SK-N-SH (cell line): ENCODE measurements at regions not wholly inside any gene's neighbourhood (a gene's known extent, or its start where the extent isn't known, plus 50 kb on each side); places are given as distances from the start of the nearest gene placed in this dataset.

Experiments
- CTCF ChIA-PET: fragments of 300-600, 350-600 bp; formaldehyde crosslinking; extraction: SDS; loops from one replicate; lab custom pipeline; 2021; lab: Yijun Ruan, JAX
- POLR2A ChIA-PET: fragments of 350-600 bp; sonication (Branson Sonifier 250); formaldehyde crosslinking; extraction: SDS; loops from one replicate; lab custom pipeline; 2020; ENCODE audit warnings: antibody characterized with exemption, inconsistent platforms; lab: Yijun Ruan, JAX
- DNase-seq: peaks from one replicate; pipeline ENCODE4 v3.0.0; 2012
- H2AFZ ChIP-seq: fragments of 200-600 bp; sonication (generic); 2 replicates; pipeline ENCODE4 v1.8.1; 2016; ENCODE audit warnings: antibody characterized with exemption, mild to moderate bottlenecking, low read depth
- H3F3A ChIP-seq: fragments of 200-600 bp; sonication (generic); replicated peaks from 2 replicates; pipeline ENCODE3; 2016; ENCODE audit warnings: antibody characterized with exemption, mild to moderate bottlenecking; ENCODE audit not compliant: insufficient read depth
- H3K27ac ChIP-seq, 2 experiments: fragments of 200-500 bp in 1 of 2; fragments of 200-600 bp in 1 of 2; sonication (Bioruptor generic) in 1 of 2; sonication (generic), shearing (Covaris generic) in 1 of 2; 2 replicates each; pipeline versions ENCODE4 v1.5.1 to v1.6.1; 2014 to 2016; ENCODE audit warnings: low read depth in 2 of 2, inconsistent platforms in 1 of 2, low read length in 1 of 2, mild to moderate bottlenecking in 1 of 2, mixed read lengths in 1 of 2
- H3K27me3 ChIP-seq: fragments of 200-600 bp; sonication (generic), shearing (Covaris generic); 2 replicates; pipeline ENCODE4 v1.6.1; 2016; ENCODE audit warnings: mixed run types; ENCODE audit not compliant: insufficient read depth
- H3K36me3 ChIP-seq, 2 experiments: fragments of 200-500 bp in 1 of 2; fragments of 200-600 bp in 1 of 2; sonication (Bioruptor generic) in 1 of 2; sonication (generic) in 1 of 2; replicated peaks in 1 of 2; 2 replicates each; pipeline versions ENCODE3 to v1.5.1; 2014 to 2016; ENCODE audit warnings: low read length in 1 of 2, mild to moderate bottlenecking in 1 of 2; ENCODE audit not compliant: insufficient read depth in 2 of 2, control insufficient read depth in 1 of 2
- H3K4me1 ChIP-seq, 2 experiments: fragments of 200-500 bp in 1 of 2; fragments of 200-600 bp in 1 of 2; sonication (Bioruptor generic) in 1 of 2; sonication (generic), shearing (Covaris generic) in 1 of 2; 2 replicates each; pipeline versions ENCODE4 v1.5.1 to v1.6.1; 2014 to 2016; ENCODE audit warnings: low read depth in 1 of 2, low read length in 1 of 2, mixed run types in 1 of 2; ENCODE audit not compliant: insufficient read depth in 2 of 2, control insufficient read depth in 1 of 2
- H3K4me2 ChIP-seq: fragments of 200-600 bp; sonication (generic), shearing (Covaris generic); 2 replicates; pipeline ENCODE4 v1.6.1; 2017; ENCODE audit warnings: mixed run types
- H3K4me3 ChIP-seq, 2 experiments: fragments of 200-500 bp in 1 of 2; fragments of 200-600 bp in 1 of 2; sonication (Bioruptor generic) in 1 of 2; sonication (generic), shearing (Covaris generic) in 1 of 2; 2 replicates each; pipeline versions ENCODE4 v1.5.1 to v1.8.1; 2014 to 2016; ENCODE audit warnings: low read depth in 2 of 2, inconsistent platforms in 1 of 2, low read length in 1 of 2, mild to moderate bottlenecking in 1 of 2, mixed read lengths in 1 of 2, moderate library complexity in 1 of 2
- H3K79me2 ChIP-seq: fragments of 200-600 bp; sonication (generic); 2 replicates; pipeline ENCODE4 v1.8.1; 2017; ENCODE audit warnings: mild to moderate bottlenecking; ENCODE audit not compliant: insufficient read depth
- H3K9ac ChIP-seq: fragments of 200-600 bp; sonication (generic); 2 replicates; pipeline ENCODE4 v1.6.1; 2017; ENCODE audit warnings: mixed run types
- H3K9me2 ChIP-seq: fragments of 200-600 bp; sonication (generic); 2 replicates; pipeline ENCODE4 v1.6.1; 2017; ENCODE audit warnings: mixed run types
- H3K9me3 ChIP-seq: fragments of 200-600 bp; sonication (generic); 2 replicates; pipeline ENCODE4 v1.6.1; 2017; ENCODE audit warnings: mixed run types, mild to moderate bottlenecking, moderate library complexity
- H4K20me1 ChIP-seq: fragments of 200-600 bp; sonication (generic); 2 replicates; pipeline ENCODE4 v1.6.1; 2017; ENCODE audit warnings: mild to moderate bottlenecking, mixed run types; ENCODE audit not compliant: insufficient read depth
- ELF1 ChIP-seq: IDR thresholded peaks from 2 replicates; pipeline ENCODE4 v1.4.0; 2012
- EP300 ChIP-seq, 2 experiments: IDR thresholded peaks; 2 replicates each; pipeline versions ENCODE4 v1.4.0 to v1.6.1; 2012; ENCODE audit warnings: borderline replicate concordance in 1 of 2, low read depth in 1 of 2, low read length in 1 of 2
- FOSL2 ChIP-seq: IDR thresholded peaks from 2 replicates; pipeline ENCODE4 v1.4.0; 2012; ENCODE audit warnings: low read depth, mild to moderate bottlenecking, moderate library complexity, borderline replicate concordance
- FOXJ3 ChIP-seq: sonication (generic); formaldehyde crosslinking; IDR thresholded peaks from 2 replicates; pipeline ENCODE4 v1.5.1; 2020; ENCODE audit warnings: mild to moderate bottlenecking, missing genetic modification reagents
- FOXM1 ChIP-seq: IDR thresholded peaks from 2 replicates; pipeline ENCODE4 v1.4.0; 2012; ENCODE audit warnings: low read depth, mild to moderate bottlenecking
- GABPA ChIP-seq: IDR thresholded peaks from 2 replicates; pipeline ENCODE4 v1.4.0; 2012; ENCODE audit warnings: low read depth, mild to moderate bottlenecking
- GATA2 ChIP-seq: sonication (generic); formaldehyde crosslinking; IDR thresholded peaks from 2 replicates; pipeline ENCODE4 v1.5.0; 2020; ENCODE audit warnings: mild to moderate bottlenecking, missing genetic modification reagents
- JUND ChIP-seq: IDR thresholded peaks from 2 replicates; pipeline ENCODE4 v1.4.0; 2012
- MEF2A ChIP-seq: IDR thresholded peaks from 2 replicates; pipeline ENCODE4 v1.4.0; 2012; ENCODE audit warnings: low read depth, borderline replicate concordance
- MXI1 ChIP-seq: IDR thresholded peaks from 2 replicates; pipeline ENCODE4 v1.6.1; 2012; ENCODE audit warnings: mild to moderate bottlenecking, low read depth, low read length, improper control_type of control experiment
- NFIC ChIP-seq: IDR thresholded peaks from 2 replicates; pipeline ENCODE4 v1.4.0; 2012; ENCODE audit warnings: borderline replicate concordance
- NRF1 ChIP-seq: IDR thresholded peaks from 2 replicates; pipeline ENCODE4 v1.6.1; 2012; ENCODE audit warnings: low read depth, mild to moderate bottlenecking, low read length
- POLR2AphosphoS5 ChIP-seq: IDR thresholded peaks from 2 replicates; pipeline ENCODE4 v1.6.1; 2012; ENCODE audit warnings: low read depth, low read length
- RAD21 ChIP-seq: IDR thresholded peaks from 2 replicates; pipeline ENCODE4 v1.6.1; 2012; ENCODE audit warnings: mild to moderate bottlenecking, low read length
- RCOR1 ChIP-seq: fragments of 150-350 bp; IDR thresholded peaks from 2 replicates; pipeline ENCODE4 v1.6.1; 2017; ENCODE audit warnings: antibody characterized with exemption, low read length
- RXRA ChIP-seq: IDR thresholded peaks from 2 replicates; pipeline ENCODE4 v1.4.0; 2012; ENCODE audit warnings: low read depth, mild to moderate bottlenecking, borderline replicate concordance
- SIN3A ChIP-seq: IDR thresholded peaks from 2 replicates; pipeline ENCODE4 v1.6.1; 2012; ENCODE audit warnings: low read depth, mild to moderate bottlenecking, low read length, moderate library complexity, borderline replicate concordance
- TEAD4 ChIP-seq: IDR thresholded peaks from 2 replicates; pipeline ENCODE4 v1.4.0; 2012; ENCODE audit warnings: mild to moderate bottlenecking, borderline replicate concordance; ENCODE audit not compliant: insufficient read depth
- USF2 ChIP-seq: fragments of 150-350 bp; IDR thresholded peaks from 2 replicates; pipeline ENCODE4 v1.6.1; 2017; ENCODE audit warnings: antibody characterized with exemption, low read length, low read depth, borderline replicate concordance
- YY1 ChIP-seq: IDR thresholded peaks from 2 replicates; pipeline ENCODE4 v1.4.0; 2012; ENCODE audit warnings: low read depth, mild to moderate bottlenecking
- WGBS: methylation state at CpG from one replicate; pipeline ENCODE4 v1.1.6; 2017; ENCODE audit warnings: low lambda C conversion rate; 5-methylcytosine and 5-hydroxymethylcytosine counted together
- TF ChIP-seq, protein P1 (sequence below): IDR thresholded peaks from 2 replicates; pipeline ENCODE4; 2012
- TF ChIP-seq, protein P2 (sequence below): fragments of 150-350 bp; IDR thresholded peaks from 2 replicates; pipeline ENCODE4 v1.6.1; 2016; ENCODE audit warnings: mild to moderate bottlenecking, low read depth, low read length

DNA sequence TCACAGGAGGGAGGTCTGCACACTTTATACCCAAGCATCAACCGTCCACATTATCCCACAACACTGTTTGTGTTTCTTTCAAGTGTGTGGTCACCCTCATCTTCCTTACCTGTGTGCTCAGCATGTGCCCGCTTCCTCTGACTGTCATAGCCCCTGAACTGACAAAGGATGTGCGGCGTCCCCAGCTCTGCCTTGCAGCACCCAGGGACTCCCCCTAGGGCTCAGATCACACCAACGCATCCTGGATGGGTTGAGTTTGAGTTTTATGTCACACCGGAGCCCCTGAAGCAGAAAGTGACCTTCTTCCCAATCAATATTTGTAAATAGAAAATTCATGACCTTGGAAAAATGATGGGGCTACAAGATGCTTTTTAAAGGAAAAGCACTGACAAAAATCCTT, 770.7 kb upstream of the TMEM132C start:
- Histone ChIP-seq H3K27ac (no peak overlapping the region), H3K9ac (no peak overlapping the region), H3K9me3 (no peaks in the 10 kb centered on the region), H3K36me3 (no peaks in the 10 kb centered on the region), H3K27me3 (no peaks in the 10 kb centered on the region), H3K79me2 (no peaks in the 10 kb centered on the region), H2AFZ (no peak overlapping the region), H4K20me1 (no peaks in the 10 kb centered on the region), H3K4me1 (no peaks in the 10 kb centered on the region), H3K4me3 (no peak overlapping the region), H3K9me2 (no peaks in the 10 kb centered on the region), H3F3A (no peaks in the 10 kb centered on the region), H3K4me2 (no peak overlapping the region)
- TF ChIP-seq GABPA (no peak), TEAD4 (no peak), USF2 (no peak), POLR2AphosphoS5 (no peak), MXI1 (no peak), MEF2A (no peak), RCOR1 (no peak), FOSL2 (no peak), RAD21 (no peak), ELF1 (no peak)
- TF ChIP-seq, protein P1, sequence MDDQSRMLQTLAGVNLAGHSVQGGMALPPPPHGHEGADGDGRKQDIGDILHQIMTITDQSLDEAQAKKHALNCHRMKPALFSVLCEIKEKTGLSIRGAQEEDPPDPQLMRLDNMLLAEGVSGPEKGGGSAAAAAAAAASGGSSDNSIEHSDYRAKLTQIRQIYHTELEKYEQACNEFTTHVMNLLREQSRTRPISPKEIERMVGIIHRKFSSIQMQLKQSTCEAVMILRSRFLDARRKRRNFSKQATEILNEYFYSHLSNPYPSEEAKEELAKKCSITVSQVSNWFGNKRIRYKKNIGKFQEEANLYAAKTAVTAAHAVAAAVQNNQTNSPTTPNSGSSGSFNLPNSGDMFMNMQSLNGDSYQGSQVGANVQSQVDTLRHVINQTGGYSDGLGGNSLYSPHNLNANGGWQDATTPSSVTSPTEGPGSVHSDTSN: no peak
- POLR2A ChIA-PET: no interaction called here
- DNase-seq: no peak
- CTCF ChIA-PET: interaction anchor here (1.2 kb wide), 1 partner anchor 763 kb away, joined by 3 read pairs; no protein-coding TSS in a partner anchor
- 33% methylated on average over 6 of the region's 6 CpGs for WGBS

GRCh38 chr12:127500512-127501035, 766.4 kb upstream of the TMEM132C start:
- ChIA-PET POLR2A (no interaction called here), CTCF (interaction anchor here (0.6 kb wide), 1 partner anchor 21 kb away, joined by 3 read pairs; no protein-coding TSS in a partner anchor)
- no peaks in the 10 kb centered on the region for H3F3A ChIP-seq
- no peak for TF ChIP-seq YY1
- TF ChIP-seq GABPA: no peak
- TF ChIP-seq TEAD4: no peak
- TF ChIP-seq FOXM1: no peak
- TF ChIP-seq RCOR1: no peak
- no peak for TF ChIP-seq RXRA
- TF ChIP-seq RAD21: no peak
- no peak for TF ChIP-seq NRF1
- TF ChIP-seq, protein P2, sequence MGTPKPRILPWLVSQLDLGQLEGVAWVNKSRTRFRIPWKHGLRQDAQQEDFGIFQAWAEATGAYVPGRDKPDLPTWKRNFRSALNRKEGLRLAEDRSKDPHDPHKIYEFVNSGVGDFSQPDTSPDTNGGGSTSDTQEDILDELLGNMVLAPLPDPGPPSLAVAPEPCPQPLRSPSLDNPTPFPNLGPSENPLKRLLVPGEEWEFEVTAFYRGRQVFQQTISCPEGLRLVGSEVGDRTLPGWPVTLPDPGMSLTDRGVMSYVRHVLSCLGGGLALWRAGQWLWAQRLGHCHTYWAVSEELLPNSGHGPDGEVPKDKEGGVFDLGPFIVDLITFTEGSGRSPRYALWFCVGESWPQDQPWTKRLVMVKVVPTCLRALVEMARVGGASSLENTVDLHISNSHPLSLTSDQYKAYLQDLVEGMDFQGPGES: no peak
- no peak for TF ChIP-seq FOXJ3 (CRISPR knock-in tag)
- no peak for TF ChIP-seq EP300 (IDR thresholded peaks at IDR 0.05; ENCODE audit: borderline replicate concordance in 1 of 2, low read depth in 1 of 2, low read length in 1 of 2)
- no peak for TF ChIP-seq JUND
- no peak for TF ChIP-seq USF2
- TF ChIP-seq SIN3A: no peak
- TF ChIP-seq NFIC: no peak
- no peak for TF ChIP-seq GATA2
- H3K4me3 ChIP-seq: no peak overlapping the region
- no peaks in the 10 kb centered on the region for H3K4me1 ChIP-seq
- H2AFZ ChIP-seq: no peak overlapping the region
- no peaks in the 10 kb centered on the region for H3K9me2 ChIP-seq
- H3K9me3 ChIP-seq: no peaks in the 10 kb centered on the region
- H3K27ac ChIP-seq: no peak overlapping the region
- H3K36me3 ChIP-seq: no peaks in the 10 kb centered on the region
- H3K27me3 ChIP-seq: no peaks in the 10 kb centered on the region
- no peak overlapping the region for H3K4me2 ChIP-seq
- H3K79me2 ChIP-seq: no peaks in the 10 kb centered on the region
- no peaks in the 10 kb centered on the region for H4K20me1 ChIP-seq
- H3K9ac ChIP-seq: no peak overlapping the region
- DNase-seq: no peak
- 21% methylated on average over 7 of the region's 7 CpGs for WGBS
